HG02623 (cell line): ENCODE measurements at regions not wholly inside any gene's neighbourhood (a gene's known extent, or its start where the extent isn't known, plus 50 kb on each side); places are given as distances from the start of the nearest gene placed in this dataset.
"Not testable (repeated sequence)": the region's sequence is repeated elsewhere in the genome, so short reads cannot be mapped to it uniquely, and the experiment has no call there.

Source experiments
- ATAC-seq: cut with Tn5 transposase; IDR thresholded peaks from one replicate; pipeline ENCODE4 v1.9.1; 2021; ENCODE audit warnings: moderate library complexity; ENCODE audit not compliant: unreplicated experiment

DNA sequence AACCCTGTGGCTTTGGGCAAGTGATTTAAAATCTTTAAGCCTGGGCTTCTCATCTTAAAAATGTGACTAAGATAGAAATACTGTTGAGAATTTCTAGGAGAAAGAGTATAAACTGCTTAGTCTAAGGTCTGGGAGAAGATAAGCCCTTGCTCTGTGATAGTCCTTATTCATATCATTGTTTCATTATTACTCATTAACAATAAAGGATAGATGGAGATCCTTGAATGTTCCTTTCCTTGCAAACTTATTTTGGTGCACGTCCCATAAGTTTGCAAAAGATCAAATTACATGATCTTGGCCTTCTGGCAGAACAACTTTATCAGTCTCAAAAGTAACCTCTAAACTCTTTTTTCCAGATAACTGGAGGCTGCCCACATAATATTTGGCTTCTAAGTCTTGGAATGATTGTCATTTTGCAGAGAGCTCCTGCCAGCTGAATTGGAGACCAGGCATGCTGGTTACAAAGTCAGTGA is 138.3 kb downstream of the FAM124B start:
- no peak for ATAC-seq

DNA sequence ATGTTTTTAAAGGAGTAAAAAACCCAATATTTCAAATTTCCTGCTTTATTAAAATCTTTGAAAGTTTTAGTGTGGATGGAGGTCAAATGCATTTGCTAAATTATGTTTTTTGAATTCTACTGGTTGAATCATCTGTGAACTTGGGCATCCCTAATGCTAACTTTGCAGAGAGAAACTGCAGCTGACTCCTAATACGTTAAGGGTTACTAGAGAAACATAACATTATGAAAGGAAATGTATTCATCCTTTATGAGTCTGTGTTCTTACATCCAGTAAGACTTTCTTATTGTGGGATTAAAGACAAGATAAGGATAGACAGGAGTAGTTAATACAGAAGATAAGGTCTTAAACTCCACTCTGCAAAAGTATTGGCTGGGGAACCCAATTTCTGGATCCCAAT is 140.6 kb downstream of the FAM124B start:
- no peak for ATAC-seq

DNA sequence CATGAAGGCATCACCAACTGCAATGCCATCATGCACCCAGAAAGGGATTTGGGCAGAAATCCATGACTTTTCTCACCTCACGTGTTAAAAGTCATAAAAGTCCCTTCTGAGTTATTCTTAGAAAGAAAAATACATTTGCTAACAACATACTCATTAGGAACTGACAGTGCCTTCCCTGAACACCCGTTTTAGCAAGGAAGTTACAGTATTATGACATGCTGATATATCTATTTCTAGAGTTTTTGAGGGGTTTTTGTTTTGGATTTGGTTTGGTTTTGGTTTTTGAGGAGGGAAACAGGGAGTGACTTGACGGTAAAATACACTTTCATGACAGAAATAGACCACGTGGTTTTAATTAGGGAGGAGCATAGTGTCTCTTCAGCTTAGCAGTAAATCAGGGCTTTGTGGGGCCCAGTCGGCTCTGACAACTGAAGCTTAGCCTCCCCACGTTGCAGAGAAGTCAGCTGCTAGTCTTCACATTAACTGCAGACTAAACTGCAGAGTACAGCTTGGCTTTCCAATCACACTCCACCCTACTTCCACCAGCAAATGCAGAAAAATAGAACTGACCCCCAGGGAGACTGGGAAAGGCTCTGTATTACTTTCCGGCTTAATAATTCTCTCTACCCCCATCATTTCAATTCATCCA is 141.4 kb downstream of the FAM124B start:
- ATAC-seq = no peak

- ATAC-seq = no peak
These were observed 142.1 kb downstream of the FAM124B start for GRCh38 chr2:224259831-224260230.

DNA sequence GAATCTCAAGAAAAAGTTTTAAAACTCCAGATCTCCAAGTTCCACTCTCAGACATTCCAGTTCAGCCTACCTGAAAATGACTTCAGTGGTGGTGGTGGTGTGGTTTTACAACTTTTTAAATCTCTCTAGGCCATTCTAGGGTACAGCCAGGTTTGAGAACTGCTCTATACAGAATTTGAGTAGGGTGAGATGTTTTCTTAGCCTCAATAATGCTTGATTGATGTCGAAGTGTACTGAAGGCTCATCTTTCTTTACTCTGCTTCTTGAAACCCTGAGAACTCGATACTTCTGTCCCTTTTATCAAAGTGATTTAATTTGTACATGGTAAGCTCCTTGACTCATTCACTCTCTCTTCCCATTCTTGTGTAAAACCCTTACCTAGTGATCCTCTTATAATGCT is 143.8 kb downstream of the FAM124B start:
- no peak for ATAC-seq

GRCh38 chr2:224257156-224257555 is 144.8 kb downstream of the FAM124B start:
- no peak for ATAC-seq

- ATAC-seq = no peak
These were observed 148.4 kb downstream of the FAM124B start for GRCh38 chr2:224253464-224253863.

- ATAC-seq = no peak
These were observed 149.3 kb downstream of the FAM124B start for GRCh38 chr2:224252631-224253030.

GRCh38 chr2:224248944-224249371 is 152.9 kb downstream of the FAM124B start:
- no peak for ATAC-seq

- ATAC-seq = no peak
These were observed 159.3 kb downstream of the FAM124B start for GRCh38 chr2:224242561-224242960.

GRCh38 chr2:224241812-224242211 is 160.1 kb downstream of the FAM124B start:
- ATAC-seq = no peak

GRCh38 chr2:224241001-224241400 is 160.9 kb downstream of the FAM124B start:
- no peak for ATAC-seq

DNA sequence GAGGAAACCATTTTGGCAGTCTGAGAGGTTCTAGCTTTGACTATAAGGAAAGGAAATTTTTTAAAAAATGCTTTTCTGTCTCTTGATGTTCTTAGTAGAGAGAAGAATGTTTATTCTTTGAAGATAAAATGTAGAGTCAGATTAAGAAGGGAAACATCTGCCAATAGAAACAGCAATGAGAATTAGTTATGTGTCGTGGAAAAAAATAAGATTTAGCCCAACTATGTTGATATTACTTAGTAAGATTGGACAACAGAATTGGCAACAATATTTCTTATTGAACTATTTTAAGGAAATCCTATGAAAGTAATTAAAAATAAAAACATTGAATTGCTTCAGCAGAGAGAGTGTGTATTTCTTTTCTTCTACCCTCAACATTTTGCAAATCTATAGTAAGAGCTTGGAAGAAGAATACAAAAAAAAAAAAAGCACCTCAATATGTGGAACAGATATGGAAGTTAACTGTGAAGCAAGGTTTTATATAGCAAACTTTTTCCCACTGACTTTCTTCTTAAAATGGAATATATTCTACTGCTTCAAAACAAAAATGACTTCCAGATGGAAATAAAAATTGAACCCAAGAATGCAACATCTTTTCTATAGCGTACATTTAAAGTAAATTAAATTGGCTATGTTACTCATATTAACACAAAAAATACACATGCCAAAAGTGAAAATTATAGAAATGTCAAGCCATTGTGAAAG is 177.9 kb downstream of the FAM124B start:
- ATAC-seq = no peak

- no peak for ATAC-seq
These were observed 178.9 kb downstream of the FAM124B start for GRCh38 chr2:224222974-224223373.

DNA sequence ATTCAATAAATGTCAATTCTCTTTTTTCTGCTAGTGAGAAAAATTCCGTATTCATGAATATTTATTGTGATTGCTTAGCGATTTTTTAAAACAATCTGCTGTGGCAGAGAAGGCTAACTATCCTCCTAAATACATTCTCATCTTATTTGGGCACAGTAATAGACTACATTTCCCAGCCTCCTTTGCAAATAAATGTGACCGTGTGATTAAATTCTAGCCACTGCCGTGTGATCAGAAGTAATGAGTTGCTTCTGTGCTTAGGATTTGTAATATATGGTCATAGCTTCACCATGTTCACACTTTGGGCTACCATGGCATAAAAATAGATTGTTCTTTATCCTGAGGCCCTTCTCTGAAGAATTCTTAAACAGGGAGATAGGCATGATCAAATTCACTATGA is 179.6 kb downstream of the FAM124B start:
- ATAC-seq = no peak

- no peak for ATAC-seq
These were observed 180.4 kb downstream of the FAM124B start for GRCh38 chr2:224221455-224221913.

DNA sequence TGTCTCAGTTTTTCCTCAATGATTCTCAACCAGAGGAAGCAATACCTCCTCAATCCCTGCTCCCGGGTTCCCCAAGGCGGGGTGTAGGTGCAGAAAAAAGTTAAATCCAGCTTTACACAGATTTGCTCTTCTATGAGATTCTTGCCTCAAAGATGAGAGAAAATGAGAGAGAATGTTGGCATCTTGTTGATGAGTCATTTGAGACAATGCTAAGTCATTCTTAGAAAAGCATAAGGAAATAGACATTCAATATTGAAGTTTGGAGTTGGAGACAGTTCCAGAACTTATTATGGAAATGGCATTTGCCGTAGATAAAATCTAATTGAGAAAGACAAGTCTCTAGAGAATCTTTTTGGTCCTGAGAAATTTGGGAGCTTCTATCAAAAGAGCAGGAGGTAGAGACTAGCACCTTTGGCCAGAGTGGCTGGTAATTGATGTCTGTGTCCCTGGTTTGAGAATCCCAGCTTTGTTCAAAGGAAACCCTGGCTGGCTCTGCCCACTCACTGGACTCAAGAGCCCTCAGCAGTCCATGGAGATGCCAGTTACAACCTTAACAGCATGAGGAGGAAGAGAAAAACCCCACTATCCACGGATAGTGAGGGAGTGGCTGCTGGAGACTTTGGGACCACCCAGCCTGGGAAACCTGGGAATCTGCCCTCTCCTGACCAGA is 181.2 kb downstream of the FAM124B start:
- ATAC-seq = no peak

DNA sequence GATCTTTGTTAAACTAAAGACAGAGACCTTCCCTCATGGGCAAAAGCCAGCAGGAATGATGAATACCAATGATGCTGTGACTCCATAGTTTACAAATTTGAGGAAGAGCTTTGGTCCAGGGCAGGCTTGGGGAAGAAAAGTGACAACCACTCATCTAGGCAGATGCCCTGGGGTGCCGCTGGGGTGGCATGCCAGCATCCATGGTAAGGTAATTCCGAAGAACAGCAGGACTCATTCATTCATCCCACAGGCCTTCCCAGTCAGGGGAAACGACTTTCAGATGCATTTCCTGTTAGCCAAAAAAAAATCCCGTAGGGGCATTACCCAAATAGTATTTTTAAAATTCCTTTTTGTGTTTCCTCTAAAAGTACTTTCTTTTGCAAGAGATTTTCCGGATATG is 180.7 kb upstream of the SERPINE2 start:
- ATAC-seq = no peak

GRCh38 chr2:224217962-224218347 is 178.9 kb upstream of the SERPINE2 start:
- no peak for ATAC-seq

DNA sequence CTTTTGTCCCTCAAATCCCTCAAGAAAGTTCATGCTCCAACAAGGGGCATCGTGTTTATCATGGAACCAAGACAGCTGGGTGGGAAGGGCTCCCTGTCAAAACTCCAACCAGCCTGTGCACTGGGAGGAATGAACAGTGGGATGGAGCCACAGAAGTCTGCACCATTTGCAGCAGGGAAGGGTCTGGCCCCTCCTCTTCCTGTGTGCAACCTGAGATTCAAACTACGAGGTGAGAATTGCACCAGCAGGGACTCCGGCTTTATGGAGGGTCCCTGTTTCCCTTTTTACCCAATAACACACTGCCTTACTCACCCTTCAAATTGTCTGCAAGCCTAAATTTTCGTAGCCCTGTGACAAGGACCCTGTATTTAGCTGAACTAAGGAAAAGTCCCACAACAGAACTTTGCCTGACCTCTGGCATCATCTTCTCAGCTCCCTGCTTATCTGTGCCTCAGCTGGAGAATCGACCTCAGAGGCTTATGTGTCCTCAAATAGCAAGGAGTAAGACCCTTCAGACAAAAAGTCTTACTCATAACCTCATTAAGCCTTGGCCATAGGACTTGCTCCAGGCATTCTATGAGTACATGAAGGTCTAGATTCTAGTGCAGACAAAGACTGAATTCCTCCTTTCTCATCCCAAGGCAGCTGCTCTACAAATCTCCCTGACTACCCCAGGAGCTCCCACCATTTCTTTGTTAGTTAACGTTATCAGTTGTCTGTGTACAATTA is 178.3 kb upstream of the SERPINE2 start:
- no peak for ATAC-seq

DNA sequence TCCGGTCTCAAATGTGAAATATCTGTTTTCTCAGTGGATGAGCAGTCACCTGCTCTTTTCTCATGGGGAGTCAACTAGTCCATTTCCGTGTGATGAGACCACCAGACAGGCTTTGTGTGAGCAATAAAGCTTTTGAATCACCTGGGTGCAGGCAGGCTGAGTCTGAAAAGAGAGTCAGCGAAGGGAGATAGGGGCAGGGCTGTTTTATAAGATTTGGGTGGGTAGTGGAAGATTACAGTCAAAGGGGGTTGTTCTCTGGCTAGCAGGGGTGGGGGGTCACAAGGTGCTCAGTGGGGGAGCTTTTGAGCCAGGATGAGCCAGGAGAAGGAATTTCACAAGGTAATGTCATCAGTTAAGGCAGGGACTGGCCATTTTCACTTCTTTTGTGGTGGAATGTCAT is 176.5 kb upstream of the SERPINE2 start:
- ATAC-seq = not testable (repeated sequence)
